Activated CD8-positive, alpha-beta memory T cell treated with anti-CD3 and anti-CD28 coated beads for 1 hour (primary cell): ENCODE measurements at regions not wholly inside any gene's neighbourhood (a gene's known extent, or its start where the extent isn't known, plus 50 kb on each side); places are given as distances from the start of the nearest gene placed in this dataset.

ENCODE experiments used
- DNase-seq, 2 donors: peaks; one replicate each; pipeline ENCODE4 v3.0.0-alpha.2; 2020; ENCODE audit warnings: low read depth in 1 of 2; ENCODE audit errors: extremely low read depth in 1 of 2

- DNase-seq = no peak
Measured at GRCh38 chrX:149161435-149162088, 343.5 kb downstream of the IDS start.

GRCh38 chrX:149157976-149158375 is 347.1 kb downstream of the IDS start:
- no peak for DNase-seq

- DNase-seq = no peak
Measured at GRCh38 chrX:149152941-149153340, 352.2 kb downstream of the IDS start.

GRCh38 chrX:149151805-149152757 is 353.0 kb downstream of the IDS start:
- no peak for DNase-seq

- no peak for DNase-seq
Measured at GRCh38 chrX:149145845-149146285, 359.2 kb downstream of the IDS start.

GRCh38 chrX:149131774-149132173 is 373.3 kb downstream of the IDS start:
- no peak for DNase-seq

- no peak for DNase-seq
Measured at GRCh38 chrX:149129767-149130166, 375.3 kb downstream of the IDS start.

- no peak for DNase-seq
Measured at GRCh38 chrX:149124526-149125108, 380.5 kb downstream of the IDS start.

- no peak for DNase-seq
Measured at GRCh38 chrX:149121206-149121920, 383.7 kb downstream of the IDS start.

GRCh38 chrX:149120459-149120858 is 384.6 kb downstream of the IDS start:
- no peak for DNase-seq

GRCh38 chrX:149114874-149115273 is 390.2 kb downstream of the IDS start:
- no peak for DNase-seq

GRCh38 chrX:149114001-149114400 is 391.1 kb downstream of the IDS start:
- no peak for DNase-seq

- no peak for DNase-seq
Measured at GRCh38 chrX:149097786-149098185, 407.3 kb downstream of the IDS start.

- no peak for DNase-seq
Measured at GRCh38 chrX:149092179-149092578, 412.9 kb downstream of the IDS start.

- DNase-seq = no peak
Measured at GRCh38 chrX:149079805-149080406, 425.2 kb downstream of the IDS start.

- no peak for DNase-seq
Measured at GRCh38 chrX:149074398-149074797, 430.7 kb downstream of the IDS start.

- DNase-seq = no peak
Measured at GRCh38 chrX:149073479-149073878, 431.6 kb downstream of the IDS start.

- no peak for DNase-seq
Measured at GRCh38 chrX:149069899-149070298, 435.2 kb downstream of the IDS start.

- no peak for DNase-seq
Measured at GRCh38 chrX:149060921-149061320, 444.2 kb downstream of the IDS start.
